IMR-90 (cell line): ENCODE measurements at regions not wholly inside any gene's neighbourhood (a gene's known extent, or its start where the extent isn't known, plus 50 kb on each side); places are given as distances from the start of the nearest gene placed in this dataset.

ENCODE experiments used
- BHLHE40 ChIP-seq: fragments of 150-350 bp; IDR thresholded peaks from 2 replicates; pipeline ENCODE4 v1.6.1; 2016; ENCODE audit warnings: mild to moderate bottlenecking, low read depth, low read length
- CTCF ChIP-seq: conservative IDR thresholded peaks from 2 replicates; pipeline ENCODE4 v1.5.1; 2012; ENCODE audit warnings: mild to moderate bottlenecking, low read depth, low read length, improper control_type of control experiment
- RAD21 ChIP-seq: IDR thresholded peaks from 2 replicates; pipeline ENCODE4 v1.6.1; 2012; ENCODE audit warnings: low read length, improper control_type of control experiment
- SMC3 ChIP-seq: fragments of 150-350 bp; IDR thresholded peaks from 2 replicates; pipeline ENCODE4 v1.6.1; 2016; ENCODE audit warnings: low read depth, mild to moderate bottlenecking, antibody characterized with exemption, low read length, moderate library complexity
- USF2 ChIP-seq: fragments of 150-350 bp; IDR thresholded peaks from 2 replicates; pipeline ENCODE4 v1.6.1; 2017; ENCODE audit warnings: mild to moderate bottlenecking, antibody characterized with exemption, low read length, low read depth

- TF ChIP-seq CTCF (no peak), RAD21 (no peak), USF2 (no peak), SMC3 (no peak), BHLHE40 (no peak)
These were observed 71.7 kb upstream of the WIPF1 start for GRCh38 chr2:174669336-174669735.
